Keratinocyte (primary cell): ENCODE measurements at regions not wholly inside any gene's neighbourhood (a gene's known extent, or its start where the extent isn't known, plus 50 kb on each side); places are given as distances from the start of the nearest gene placed in this dataset.

Experiments used
- DNase-seq: peaks from one replicate; pipeline ENCODE4 v3.0.0-alpha.2; 2011; ENCODE audit warnings: low read depth, missing footprints, low spot score
- FAIRE-seq: peaks from 2 replicates; lab custom pipeline; 2011; peaks lifted over from hg19 to GRCh38; lab: Jason Lieb, UNC
- H2AFZ ChIP-seq: 2 replicates; pipeline ENCODE4 v1.6.0; 2012; ENCODE audit warnings: low read length, control low read depth, inconsistent platforms; ENCODE audit not compliant: control insufficient read depth
- H3K27ac ChIP-seq: 2 replicates; pipeline ENCODE4 v1.5.1; 2011; ENCODE audit warnings: low read length; ENCODE audit not compliant: control insufficient read depth, insufficient read depth
- H3K27me3 ChIP-seq: 3 replicates; pipeline ENCODE4 v1.6.0; 2011; ENCODE audit warnings: low read length; ENCODE audit not compliant: control insufficient read depth, insufficient read depth; ENCODE audit errors: extremely low read depth
- H3K36me3 ChIP-seq, 2 experiments: 2 replicates in 1 of 2; 3 replicates in 1 of 2; pipeline ENCODE4 v1.5.1; 2011; ENCODE audit warnings: low read length in 2 of 2, mild to moderate bottlenecking in 1 of 2; ENCODE audit not compliant: control insufficient read depth in 2 of 2, insufficient read depth in 2 of 2; ENCODE audit errors: extremely low read depth in 1 of 2
- H3K4me1 ChIP-seq: 3 replicates; pipeline ENCODE4 v1.5.1; 2011; ENCODE audit warnings: low read length; ENCODE audit not compliant: control insufficient read depth, insufficient read depth; ENCODE audit errors: extremely low read depth
- H3K4me2 ChIP-seq: 3 replicates; pipeline ENCODE4 v1.6.0; 2011; ENCODE audit warnings: low read depth, low read length; ENCODE audit not compliant: control insufficient read depth, insufficient read depth; ENCODE audit errors: extremely low read depth
- H3K4me3 ChIP-seq, 3 experiments: fragments of 200-600 bp in 1 of 3; sonication (generic) in 1 of 3; 2 replicates in 2 of 3; 3 replicates in 1 of 3; pipeline ENCODE4 v1.5.1; 2011 to 2016; ENCODE audit warnings: low read length in 3 of 3, mild to moderate bottlenecking in 3 of 3, control low read depth in 2 of 3, inconsistent platforms in 1 of 3, low read depth in 1 of 3, mixed read lengths in 1 of 3, mixed run types in 1 of 3, moderate library complexity in 1 of 3; ENCODE audit not compliant: control insufficient read depth in 2 of 3, insufficient read depth in 2 of 3; ENCODE audit errors: extremely low read depth in 1 of 3
- H3K79me2 ChIP-seq: 2 replicates; pipeline ENCODE4 v1.6.0; 2012; ENCODE audit warnings: low read length; ENCODE audit not compliant: control insufficient read depth, insufficient read depth
- H3K9ac ChIP-seq: 3 replicates; pipeline ENCODE4 v1.6.0; 2011; ENCODE audit warnings: low read length; ENCODE audit not compliant: control insufficient read depth, insufficient read depth; ENCODE audit errors: extremely low read depth
- H3K9me1 ChIP-seq: 3 replicates; pipeline ENCODE4 v1.6.0; 2011; ENCODE audit warnings: low read length; ENCODE audit not compliant: control insufficient read depth, insufficient read depth; ENCODE audit errors: extremely low read depth
- H3K9me3 ChIP-seq: 2 replicates; pipeline ENCODE4 v1.5.1; 2012; ENCODE audit warnings: low read depth, low read length; ENCODE audit not compliant: control insufficient read depth
- H4K20me1 ChIP-seq: 3 replicates; pipeline ENCODE4 v1.6.0; 2011; ENCODE audit warnings: low read length; ENCODE audit not compliant: control insufficient read depth, insufficient read depth; ENCODE audit errors: extremely low read depth
- CTCF ChIP-seq, 3 experiments: IDR thresholded peaks in 1 of 3; conservative IDR thresholded peaks in 1 of 3; optimal IDR thresholded peaks in 1 of 3; 2 replicates in 2 of 3; 3 replicates in 1 of 3; pipeline versions ENCODE3 to v1.5.1; 2011; ENCODE audit warnings: low read length in 3 of 3, mild to moderate bottlenecking in 3 of 3, moderate library complexity in 2 of 3, control low read depth in 1 of 3, inconsistent platforms in 1 of 3; ENCODE audit not compliant: insufficient read depth in 2 of 3; ENCODE audit errors: extremely low read depth in 1 of 3
- EZH2 ChIP-seq: IDR thresholded peaks from one replicate; pipeline ENCODE4 v1.6.1; 2012; ENCODE audit warnings: inconsistent platforms, mild to moderate bottlenecking, low read length, moderate library complexity
- dilution Hi-C: fragments of 300-500 bp; cut with MboI; formaldehyde crosslinking; loops from one replicate; pipeline ENCODE4 v1.7.0; 2020; ENCODE audit warnings: low sequenced_read_pairs; ENCODE audit not compliant: extremely low pct_ligation_motif_present

- H3K79me2 ChIP-seq, result no peaks in the 10 kb centered on the region
- FAIRE-seq (no peak), DNase-seq (no peak)
- no peaks in the 10 kb centered on the region for H3K9me1 ChIP-seq
- TF ChIP-seq EZH2 (no peak), CTCF (optimal IDR thresholded peaks at IDR 0.05 in 1 of 3, IDR thresholded peaks at IDR 0.05 in 1 of 3, conservative IDR thresholded peaks at IDR 0.05 in 1 of 3; ENCODE audit: extremely low read depth in 1 of 3, insufficient read depth in 2 of 3, low read length in 3 of 3) (no peak)
- H3K4me2 ChIP-seq, result no peak overlapping the region
- no peak overlapping the region for H3K9ac ChIP-seq
- H4K20me1 ChIP-seq, result peaks cover 2% of the 10 kb centered on the region
- no peaks in the 10 kb centered on the region for H3K4me1 ChIP-seq
- H3K27ac ChIP-seq, result no peak overlapping the region
- dilution Hi-C loops, result no loop called here
- H3K27me3 ChIP-seq, result peaks cover 4% of the 10 kb centered on the region
- no peak overlapping the region for H2AFZ ChIP-seq
- H3K9me3 ChIP-seq, result no peaks in the 10 kb centered on the region
- no peaks in the 10 kb centered on the region for H3K36me3 ChIP-seq
- H3K4me3 ChIP-seq, result no peak overlapping the region
These were observed 81.3 kb downstream of the METRNL start for GRCh38 chr17:83160443-83161297.

- no peak for DNase-seq
- H3K36me3 ChIP-seq, result no peaks in the 10 kb centered on the region
- dilution Hi-C loops, result no loop called here
These were observed 82.1 kb downstream of the METRNL start for GRCh38 chr17:83161298-83162034.

More at GRCh38 chr17:83161298-83162034, 82.1 kb downstream of the METRNL start:
- Histone ChIP-seq H3K9me3 (no peaks in the 10 kb centered on the region), H2AFZ (no peak overlapping the region), H3K4me1 (no peaks in the 10 kb centered on the region), H4K20me1 (peaks cover 2% of the 10 kb centered on the region), H3K9me1 (no peaks in the 10 kb centered on the region), H3K9ac (no peak overlapping the region), H3K27ac (no peak overlapping the region), H3K27me3 (peaks cover 4% of the 10 kb centered on the region), H3K4me2 (no peak overlapping the region), H3K4me3 (no peak overlapping the region), H3K79me2 (no peaks in the 10 kb centered on the region)
- TF ChIP-seq EZH2, result no peak
- TF ChIP-seq CTCF (optimal IDR thresholded peaks at IDR 0.05 in 1 of 3, IDR thresholded peaks at IDR 0.05 in 1 of 3, conservative IDR thresholded peaks at IDR 0.05 in 1 of 3; ENCODE audit: extremely low read depth in 1 of 3, insufficient read depth in 2 of 3, low read length in 3 of 3), result no peak
- FAIRE-seq, result no peak
